GM23248 (cell line): ENCODE measurements at regions not wholly inside any gene's neighbourhood (a gene's known extent, or its start where the extent isn't known, plus 50 kb on each side); places are given as distances from the start of the nearest gene placed in this dataset.

Experiments
- EZH2 ChIP-seq: fragments of 200-600 bp; sonication (generic); IDR thresholded peaks from 2 replicates; pipeline ENCODE4 v1.6.1; 2018; ENCODE audit warnings: antibody characterized with exemption, mild to moderate bottlenecking; ENCODE audit not compliant: insufficient read depth, poor library complexity, severe bottlenecking
- EZH2phosphoT487 ChIP-seq: fragments of 200-600 bp; sonication (generic); IDR thresholded peaks from 2 replicates; pipeline ENCODE4 v1.6.1; 2018; ENCODE audit warnings: antibody characterized with exemption, moderate library complexity, mild to moderate bottlenecking, low read depth; ENCODE audit not compliant: insufficient read depth

DNA sequence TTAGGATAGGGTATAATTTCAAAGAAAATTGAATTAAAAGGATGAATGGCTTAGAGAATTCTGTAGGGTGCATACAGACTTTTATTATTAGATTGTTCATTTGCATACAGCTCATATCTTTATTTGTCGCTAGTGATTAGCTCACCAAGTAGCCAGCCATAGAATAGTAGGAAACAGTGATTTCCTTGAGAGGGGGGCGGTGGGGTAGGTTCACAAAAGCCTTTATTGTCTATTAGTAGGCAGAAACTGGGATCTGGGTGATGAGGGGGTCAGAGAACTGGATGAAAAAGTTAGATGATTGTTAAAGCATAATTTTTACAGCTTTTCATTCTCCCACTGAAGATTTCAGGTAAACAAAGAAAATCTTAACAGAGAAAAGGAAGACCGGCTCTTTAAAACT, 77.6 kb upstream of the RAP2B start:
- TF ChIP-seq EZH2phosphoT487 (no peak), EZH2 (no peak)
